Nephron progenitor cell (in vitro differentiated cells): ENCODE measurements at regions not wholly inside any gene's neighbourhood (a gene's known extent, or its start where the extent isn't known, plus 50 kb on each side); places are given as distances from the start of the nearest gene placed in this dataset.

ENCODE experiments used
- DNase-seq: peaks from one replicate; pipeline ENCODE4 v3.0.0; 2021
- H3K27ac Mint-ChIP-seq: 2 replicates; pipeline ENCODE4 v1.8.0; 2021; ENCODE audit warnings: mild to moderate bottlenecking, moderate library complexity, mixed read lengths
- H3K27me3 Mint-ChIP-seq: 2 replicates; pipeline ENCODE4 v1.8.0; 2021; ENCODE audit warnings: mild to moderate bottlenecking, low read depth, mixed read lengths; ENCODE audit not compliant: poor library complexity
- H3K36me3 Mint-ChIP-seq: 2 replicates; pipeline ENCODE4 v1.8.0; 2021; ENCODE audit warnings: low read depth, mixed read lengths
- H3K4me1 Mint-ChIP-seq: 2 replicates; pipeline ENCODE4 v1.8.0; 2021; ENCODE audit warnings: mixed read lengths
- H3K4me3 Mint-ChIP-seq: 2 replicates; pipeline ENCODE4 v1.8.0; 2021; ENCODE audit warnings: mild to moderate bottlenecking, moderate library complexity, mixed read lengths
- H3K9me3 Mint-ChIP-seq: 2 replicates; pipeline ENCODE4 v1.8.0; 2021; ENCODE audit warnings: mild to moderate bottlenecking, moderate library complexity, mixed read lengths
- TF ChIP-seq, protein P1 (sequence below): fragments of 200-600 bp; sonication (generic); IDR thresholded peaks from 2 replicates; pipeline ENCODE4 v1.5.0; 2021; ENCODE audit warnings: antibody characterized with exemption

DNA sequence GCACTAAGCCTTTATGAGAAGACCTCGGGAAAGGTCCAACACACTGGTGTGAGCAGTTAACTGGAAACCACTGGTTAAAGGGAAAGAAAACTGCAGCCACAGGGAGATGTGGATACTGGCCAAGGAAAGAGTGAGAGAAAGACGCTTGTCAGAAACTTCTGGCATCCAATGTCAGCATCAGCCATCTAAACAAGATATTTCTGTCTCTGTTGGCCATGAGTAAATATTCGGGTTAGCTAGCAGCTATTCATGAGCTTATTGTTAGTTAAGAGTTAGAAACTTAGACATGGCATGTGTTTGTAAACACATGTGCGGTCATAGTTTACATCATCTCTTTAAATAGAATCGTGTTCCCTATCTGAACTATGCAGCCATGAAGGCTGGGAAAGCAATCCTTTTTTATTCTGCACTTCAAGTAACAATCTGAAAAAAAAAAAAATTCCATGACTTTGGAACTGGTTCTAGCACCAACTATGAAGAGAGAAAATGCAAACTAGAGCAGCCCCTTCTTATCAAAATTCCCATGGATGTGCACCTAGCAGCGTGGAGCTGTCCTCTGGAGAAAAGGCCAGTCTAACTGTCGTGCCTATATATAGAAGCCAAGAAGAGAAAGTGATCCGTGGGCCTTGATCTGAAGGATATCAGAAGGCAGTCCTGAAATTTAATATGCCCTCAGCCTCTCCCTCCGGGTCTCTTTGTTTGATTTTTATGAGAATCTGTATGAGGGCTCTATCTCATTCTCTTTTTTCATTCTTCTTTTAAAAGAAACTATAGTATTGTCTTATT, 84.0 kb upstream of the RFX8 start:
- no peak for DNase-seq
- no peak overlapping the region for H3K4me3 Mint-ChIP-seq
- TF ChIP-seq, protein P1, sequence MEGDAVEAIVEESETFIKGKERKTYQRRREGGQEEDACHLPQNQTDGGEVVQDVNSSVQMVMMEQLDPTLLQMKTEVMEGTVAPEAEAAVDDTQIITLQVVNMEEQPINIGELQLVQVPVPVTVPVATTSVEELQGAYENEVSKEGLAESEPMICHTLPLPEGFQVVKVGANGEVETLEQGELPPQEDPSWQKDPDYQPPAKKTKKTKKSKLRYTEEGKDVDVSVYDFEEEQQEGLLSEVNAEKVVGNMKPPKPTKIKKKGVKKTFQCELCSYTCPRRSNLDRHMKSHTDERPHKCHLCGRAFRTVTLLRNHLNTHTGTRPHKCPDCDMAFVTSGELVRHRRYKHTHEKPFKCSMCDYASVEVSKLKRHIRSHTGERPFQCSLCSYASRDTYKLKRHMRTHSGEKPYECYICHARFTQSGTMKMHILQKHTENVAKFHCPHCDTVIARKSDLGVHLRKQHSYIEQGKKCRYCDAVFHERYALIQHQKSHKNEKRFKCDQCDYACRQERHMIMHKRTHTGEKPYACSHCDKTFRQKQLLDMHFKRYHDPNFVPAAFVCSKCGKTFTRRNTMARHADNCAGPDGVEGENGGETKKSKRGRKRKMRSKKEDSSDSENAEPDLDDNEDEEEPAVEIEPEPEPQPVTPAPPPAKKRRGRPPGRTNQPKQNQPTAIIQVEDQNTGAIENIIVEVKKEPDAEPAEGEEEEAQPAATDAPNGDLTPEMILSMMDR = no peak

DNA sequence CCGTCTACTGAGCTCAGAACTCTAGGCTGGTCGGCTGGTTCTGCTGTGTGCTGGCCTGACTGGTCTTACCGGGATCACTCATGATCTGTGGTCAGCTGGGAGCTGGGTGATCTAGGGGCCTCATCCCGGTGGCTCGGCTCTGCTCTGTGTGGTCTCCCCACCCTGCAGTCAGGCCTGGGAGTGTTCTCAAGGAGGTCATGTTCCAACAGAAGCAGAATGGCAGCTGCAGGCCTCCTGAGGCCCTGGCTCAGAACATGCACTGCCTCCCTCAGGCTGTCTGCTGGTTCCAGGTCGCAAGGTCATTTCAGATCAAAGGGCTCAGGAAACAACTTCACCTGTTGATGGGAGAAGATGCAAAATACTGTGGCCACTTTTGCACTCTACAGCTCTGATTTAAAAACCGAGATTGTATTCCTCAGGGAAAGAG, 81.1 kb upstream of the RFX8 start:
- Mint-ChIP-seq H3K4me1 (peaks cover 22% of the 10 kb centered on the region), H3K9me3 (no peaks in the 10 kb centered on the region), H3K27ac (no peak overlapping the region), H3K36me3 (no peaks in the 10 kb centered on the region), H3K27me3 (peaks cover 5% of the 10 kb centered on the region), H3K4me3 (no peak overlapping the region)
- TF ChIP-seq, protein P1 = no peak
- peak; percentile 3 for DNase-seq

More for the DNA sequence above, 84.0 kb upstream of the RFX8 start:
- Mint-ChIP-seq H3K9me3 (no peaks in the 10 kb centered on the region), H3K27ac (no peak overlapping the region), H3K27me3 (peaks cover 7% of the 10 kb centered on the region), H3K4me1 (peaks cover 27% of the 10 kb centered on the region), H3K36me3 (no peaks in the 10 kb centered on the region)

DNA sequence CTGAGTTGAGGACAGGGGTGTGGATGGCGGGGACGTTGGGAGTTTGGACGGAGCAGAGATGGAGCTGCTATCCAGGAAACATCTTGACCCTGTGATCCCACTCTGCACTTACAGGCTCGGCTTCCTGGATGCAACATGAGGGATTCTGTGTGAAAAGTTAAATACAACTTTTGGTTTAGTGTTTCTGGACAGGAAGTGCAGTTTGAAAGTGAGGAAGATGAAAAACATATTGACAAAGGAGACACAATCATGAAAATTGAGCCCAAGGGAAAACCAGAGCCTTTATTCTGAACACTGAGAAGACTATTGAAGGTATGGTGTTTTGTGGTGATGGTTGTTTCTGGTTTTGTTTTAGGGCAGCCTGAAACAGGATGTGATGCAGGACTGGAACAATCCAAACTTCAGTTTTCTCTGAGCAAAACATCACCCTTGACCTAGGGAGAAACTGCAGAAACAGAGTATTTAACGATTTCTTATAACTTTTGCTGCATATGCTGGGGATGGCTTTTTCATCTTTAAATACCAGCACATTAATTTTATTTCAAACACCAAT, 76.5 kb upstream of the RFX8 start:
- Mint-ChIP-seq H3K27me3 (peaks cover 5% of the 10 kb centered on the region), H3K4me1 (peaks cover 15% of the 10 kb centered on the region), H3K4me3 (no peak overlapping the region), H3K27ac (no peak overlapping the region), H3K9me3 (no peaks in the 10 kb centered on the region), H3K36me3 (no peaks in the 10 kb centered on the region)
- TF ChIP-seq, protein P1 = no peak
- no peak for DNase-seq

DNA sequence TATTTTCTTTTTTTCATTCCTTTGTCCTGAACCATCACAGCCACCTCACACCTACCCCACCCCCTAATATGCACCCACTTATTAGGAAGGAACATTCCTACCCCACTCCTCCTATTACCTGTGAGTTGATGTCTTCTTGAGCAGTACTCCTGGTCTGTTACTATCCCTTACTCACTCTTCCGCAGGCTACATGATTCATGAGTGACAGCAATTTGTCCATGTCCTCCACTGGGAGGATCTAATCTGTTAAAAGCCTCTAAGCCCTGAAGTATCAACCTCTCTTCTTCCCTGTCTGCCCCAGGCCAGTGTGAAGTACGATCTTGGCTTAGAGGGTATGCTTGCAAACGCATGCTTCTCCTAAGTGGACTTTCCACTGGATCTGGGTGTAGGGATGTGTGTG, 75.6 kb upstream of the RFX8 start:
- DNase-seq = no peak
- no peak overlapping the region for H3K4me3 Mint-ChIP-seq
- no peaks in the 10 kb centered on the region for H3K9me3 Mint-ChIP-seq
- no peaks in the 10 kb centered on the region for H3K36me3 Mint-ChIP-seq
- H3K27ac Mint-ChIP-seq = no peak overlapping the region
- H3K27me3 Mint-ChIP-seq = peaks cover 5% of the 10 kb centered on the region
- peaks cover 7% of the 10 kb centered on the region for H3K4me1 Mint-ChIP-seq
- TF ChIP-seq, protein P1 = no peak

DNA sequence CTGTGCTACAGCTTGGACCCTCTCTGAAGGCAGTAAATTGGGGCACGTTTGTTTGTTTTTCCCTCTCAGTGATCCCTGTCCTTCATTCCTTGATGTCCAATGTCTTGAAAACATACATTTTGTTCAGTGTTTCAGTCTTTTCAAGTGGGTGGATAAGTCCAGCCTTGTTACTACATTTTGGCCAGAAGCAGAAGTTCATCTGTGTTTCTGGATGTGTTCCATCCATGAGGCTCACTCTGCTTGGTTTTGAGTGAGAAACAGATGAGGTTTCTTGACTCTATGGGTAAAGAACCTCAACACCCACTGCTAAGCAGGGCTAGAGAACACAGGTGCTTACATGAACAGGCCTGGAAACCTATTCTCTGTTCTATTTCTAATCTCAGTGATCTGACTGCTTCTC, 74.5 kb upstream of the RFX8 start:
- Mint-ChIP-seq H3K4me1 (peaks cover 5% of the 10 kb centered on the region), H3K4me3 (no peak overlapping the region), H3K9me3 (no peaks in the 10 kb centered on the region), H3K36me3 (no peaks in the 10 kb centered on the region), H3K27me3 (peaks cover 3% of the 10 kb centered on the region), H3K27ac (no peak overlapping the region)
- no peak for DNase-seq
- TF ChIP-seq, protein P1 = no peak
